B cell (primary cell): ENCODE measurements at regions not wholly inside any gene's neighbourhood (a gene's known extent, or its start where the extent isn't known, plus 50 kb on each side); places are given as distances from the start of the nearest gene placed in this dataset.

Source experiments
- CTCF ChIP-seq: fragments of 200-600 bp; IDR thresholded peaks from one replicate; pipeline ENCODE4 v1.8.0; 2022; ENCODE audit warnings: antibody characterized with exemption, mild to moderate bottlenecking
- EZH2 ChIP-seq: IDR thresholded peaks from 2 replicates; pipeline ENCODE4 v1.6.1; 2012; ENCODE audit warnings: borderline replicate concordance, low read depth, mild to moderate bottlenecking, moderate library complexity, low read length; ENCODE audit not compliant: insufficient read depth, poor library complexity, severe bottlenecking

GRCh38 chr9:29564564-29564963, 1991.3 kb upstream of the C9orf72 start:
- TF ChIP-seq CTCF: no peak
- TF ChIP-seq EZH2: no peak
